ENCODE measurements at regions not wholly inside any gene's neighbourhood (a gene's known extent, or its start where the extent isn't known, plus 50 kb on each side); places are given as distances from the start of the nearest gene placed in this dataset.
"Not testable (repeated sequence)": the region's sequence is repeated elsewhere in the genome, so short reads cannot be mapped to it uniquely, and the experiment has no call there.

- TF ChIP-seq CTCF, POLR2A (IDR thresholded peaks at IDR 0.05): not testable (repeated sequence)
Measured at GRCh38 chr20:30868271-30868670, 389.2 kb upstream of the DEFB115 start.

All from vagina (tissue), 2 donors.